GM19238 (cell line): ENCODE measurements at regions not wholly inside any gene's neighbourhood (a gene's known extent, or its start where the extent isn't known, plus 50 kb on each side); places are given as distances from the start of the nearest gene placed in this dataset.

Source experiments
- DNase-seq: peaks from one replicate; pipeline ENCODE4 v3.0.0; 2011; ENCODE audit warnings: low spot score; ENCODE audit not compliant: insufficient read length

DNA sequence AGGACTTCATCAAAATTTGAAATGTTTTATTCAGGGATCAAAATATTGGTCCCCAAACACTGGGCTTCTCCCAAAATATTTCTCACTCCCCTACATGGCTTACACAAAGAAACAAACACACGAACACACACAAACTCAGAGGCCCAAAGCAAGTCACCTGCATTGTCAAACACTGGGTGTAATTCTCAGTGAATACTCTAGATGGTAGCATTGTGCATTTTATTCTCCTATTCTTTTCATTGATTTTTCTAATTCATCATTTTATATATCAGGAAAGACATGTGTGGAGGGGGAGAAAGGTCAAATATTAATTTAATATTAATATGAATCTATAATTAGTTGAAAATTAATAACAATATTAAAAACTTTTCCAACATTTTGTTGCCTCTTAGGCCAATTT lies 72.3 kb upstream of the TNMD start:
- DNase-seq: peak; percentile 5

DNA sequence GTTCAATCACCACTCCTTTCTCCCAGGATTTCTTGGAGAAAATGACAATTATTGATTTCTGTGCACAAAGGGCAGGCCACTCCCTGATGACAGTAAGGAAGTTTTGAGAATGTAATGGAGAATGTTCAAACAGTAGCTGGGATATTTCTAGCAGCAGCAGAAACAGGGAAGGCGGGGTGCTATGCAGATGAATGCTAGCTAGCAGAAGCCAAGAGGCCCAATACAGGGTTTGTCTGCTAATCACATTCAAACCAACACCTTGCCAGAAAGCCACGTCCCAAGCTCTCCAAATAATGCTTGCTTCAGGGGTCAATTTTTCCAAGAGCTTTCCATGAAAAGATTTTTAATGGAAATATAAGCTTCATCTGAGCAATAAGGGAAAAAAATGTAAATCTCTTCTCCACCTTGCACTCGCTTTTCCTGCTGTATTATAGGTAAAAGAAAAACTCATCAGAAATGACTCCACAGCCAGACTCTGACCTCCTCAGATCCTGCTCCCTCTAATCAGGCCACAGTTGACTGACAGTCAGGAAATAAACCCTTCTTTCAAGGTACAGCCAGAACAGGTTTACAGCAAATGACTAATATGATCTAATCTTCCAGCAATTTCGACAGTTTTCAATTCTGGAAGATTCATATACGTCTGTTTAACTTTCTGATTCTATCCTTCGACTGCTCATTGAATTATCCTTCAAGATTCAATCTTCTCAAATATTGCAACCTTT lies 84.7 kb upstream of the PCDH19 start:
- no peak for DNase-seq

DNA sequence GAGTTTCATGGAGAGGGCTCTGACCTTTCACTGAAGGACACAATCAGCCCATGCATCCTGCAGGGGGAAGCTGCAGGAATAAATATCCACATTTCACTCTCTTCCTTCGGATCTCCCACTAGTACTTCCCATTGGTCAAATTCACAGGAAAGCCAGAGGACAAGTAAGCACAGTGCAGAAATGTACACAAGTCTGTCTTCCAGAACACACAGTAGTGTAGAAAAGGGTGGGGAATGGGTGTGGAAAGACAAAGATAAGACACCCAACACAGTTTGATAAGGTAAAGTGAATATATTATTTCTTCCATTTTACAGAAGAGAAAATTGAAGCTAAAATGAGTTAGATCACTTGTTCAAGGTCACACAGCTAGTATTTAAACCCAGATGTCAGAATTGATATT lies 81.1 kb upstream of the PCDH19 start:
- no peak for DNase-seq

DNA sequence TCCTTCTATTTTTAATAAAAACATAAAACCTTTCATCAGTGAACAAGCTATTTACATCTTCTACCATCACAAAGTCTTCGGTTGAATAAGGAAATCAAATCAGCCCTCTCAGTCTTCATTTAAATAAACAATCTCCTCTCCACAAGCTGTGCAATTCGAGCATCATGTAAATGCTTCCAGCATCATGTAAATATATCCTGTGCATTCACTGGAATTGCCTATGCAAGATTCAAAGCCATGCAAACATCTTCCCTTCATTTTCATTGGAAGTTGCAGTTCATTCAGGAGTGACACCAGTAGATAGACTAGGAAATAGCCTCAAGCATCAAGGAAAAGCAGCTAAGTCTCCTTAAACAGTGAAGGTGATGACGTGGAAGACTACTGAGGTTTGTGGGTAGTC lies 77.7 kb upstream of the PCDH19 start:
- no peak for DNase-seq

DNA sequence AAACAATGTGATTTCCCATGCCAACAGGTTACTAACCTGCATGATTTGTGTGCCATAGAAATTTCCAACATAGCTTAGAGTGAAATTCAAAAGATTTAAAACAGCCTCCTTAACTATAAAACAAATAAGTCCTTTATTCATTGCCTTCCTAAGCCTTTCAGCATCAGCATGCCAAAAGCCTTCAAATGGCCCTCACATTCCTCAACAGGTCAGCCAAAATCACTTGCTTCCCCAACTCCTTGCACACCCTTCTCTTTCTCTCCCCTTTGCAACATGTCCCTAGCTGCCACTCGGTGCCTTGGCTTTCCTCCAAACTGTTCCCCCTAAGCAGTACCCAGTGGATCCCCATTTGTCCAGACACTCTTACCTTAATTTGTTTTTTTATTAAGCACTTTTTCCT lies 74.9 kb upstream of the PCDH19 start:
- no peak for DNase-seq

DNA sequence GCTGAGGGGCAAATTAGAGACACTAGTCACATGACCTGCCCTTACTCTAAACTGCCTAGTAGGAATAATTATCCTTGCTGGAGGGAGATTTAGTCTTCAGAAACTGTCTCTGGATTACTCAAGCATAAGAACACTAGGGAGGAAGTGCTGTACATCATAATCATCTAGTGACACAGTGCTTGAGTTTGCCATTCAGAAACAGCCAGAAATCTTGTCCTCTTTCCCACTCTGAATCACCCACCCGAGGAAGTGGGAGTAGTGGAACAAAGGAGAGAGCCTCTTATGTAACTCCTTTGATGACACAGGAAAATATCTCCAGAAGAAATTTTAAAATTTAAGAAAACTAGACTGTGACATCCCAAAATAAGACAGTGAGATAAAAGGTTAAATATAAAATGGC lies 69.3 kb upstream of the PCDH19 start:
- no peak for DNase-seq

DNA sequence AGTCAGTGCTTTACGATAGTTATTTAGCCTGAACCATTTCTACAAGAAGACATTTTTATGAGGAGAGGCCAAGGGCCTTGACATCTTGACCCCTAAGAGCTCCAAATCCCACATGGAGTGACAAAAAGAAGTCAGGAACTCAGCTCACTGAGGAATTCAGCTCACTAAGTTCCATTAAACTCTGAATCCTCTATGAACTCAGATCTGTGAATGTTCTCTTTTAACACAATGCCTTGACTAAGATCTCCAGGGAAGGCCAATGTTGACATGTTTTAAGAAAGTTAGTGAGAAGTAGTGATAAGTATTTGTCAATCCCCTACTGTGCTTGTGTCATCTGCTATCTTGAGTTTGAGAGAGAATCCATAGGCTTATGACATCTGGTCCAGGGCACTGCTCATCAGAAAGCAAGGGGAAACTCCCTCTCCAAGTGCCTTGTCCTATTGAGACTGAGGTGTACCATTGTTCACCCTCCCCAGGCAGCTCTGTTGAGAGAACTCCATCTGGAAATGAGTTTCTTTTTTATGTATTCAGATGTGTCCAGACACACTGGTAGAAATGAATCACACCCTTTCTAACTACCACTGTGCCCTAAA lies 68.7 kb upstream of the PCDH19 start:
- DNase-seq: no peak

DNA sequence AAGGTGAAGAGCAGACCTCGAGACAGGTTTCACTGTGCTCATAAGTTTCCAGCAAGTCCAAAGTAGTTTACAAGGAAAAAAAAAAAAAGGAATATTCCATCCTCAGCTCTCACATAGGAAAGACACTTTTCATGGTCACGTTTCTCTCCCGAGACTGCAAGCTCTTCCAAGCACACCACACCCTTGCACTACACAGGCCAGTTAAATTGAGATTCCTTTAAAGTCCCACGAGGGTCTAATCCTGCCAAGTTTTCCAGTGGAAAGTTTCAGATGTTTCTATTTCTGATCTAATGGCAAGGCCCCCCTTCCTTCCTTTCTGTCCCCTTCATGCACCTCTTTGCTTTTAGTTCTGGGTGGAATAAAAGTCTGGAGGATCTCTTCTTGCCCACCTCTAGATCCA lies 67.9 kb upstream of the PCDH19 start:
- no peak for DNase-seq

DNA sequence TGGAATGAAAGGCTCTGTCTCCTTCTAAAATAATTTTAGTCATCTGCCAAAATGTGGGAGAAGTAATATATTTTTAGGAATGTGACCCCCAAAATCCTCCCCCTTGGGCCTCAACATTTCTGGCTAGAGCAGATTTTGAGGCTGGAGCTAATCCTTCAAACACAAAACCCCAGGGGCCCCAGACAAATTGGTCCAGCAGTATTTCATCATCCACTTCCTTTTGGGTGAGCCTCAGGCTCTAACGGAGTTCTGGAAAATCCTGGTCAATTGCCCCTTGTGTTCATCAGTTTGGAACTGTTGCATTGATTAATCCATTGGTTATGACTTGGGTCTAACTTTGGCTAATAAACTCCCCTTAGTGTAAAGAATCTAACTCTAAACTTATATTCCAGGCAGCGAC lies 67.4 kb upstream of the PCDH19 start:
- no peak for DNase-seq
